GM23338 (cell line): ENCODE measurements at regions not wholly inside any gene's neighbourhood (a gene's known extent, or its start where the extent isn't known, plus 50 kb on each side); places are given as distances from the start of the nearest gene placed in this dataset.

Experiments used
- EZH2phosphoT487 ChIP-seq: fragments of 200-600 bp; sonication (generic); IDR thresholded peaks from one replicate; pipeline ENCODE4 v1.8.1; 2018; ENCODE audit warnings: antibody characterized with exemption; ENCODE audit not compliant: unreplicated experiment
- POLR2AphosphoS5 ChIP-seq: IDR thresholded peaks from 2 replicates; pipeline ENCODE4 v1.6.1; 2016; ENCODE audit warnings: antibody characterized with exemption, low read depth
- ZNF114 ChIP-seq: fragments of 250-450 bp; sonication (Bioruptor Pico); IDR thresholded peaks from 2 replicates; pipeline ENCODE4 v1.5.0; 2020; ENCODE audit warnings: mild to moderate bottlenecking, moderate library complexity
- TF ChIP-seq, protein P1 (sequence below), 2 experiments: fragments of 200-600 bp in 1 of 2; sonication (generic) in 1 of 2; conservative IDR thresholded peaks; 2 replicates each; pipeline versions ENCODE4 v1.5.1 to v1.6.1; 2016 to 2017; ENCODE audit warnings: antibody characterized with exemption in 2 of 2, low read depth in 2 of 2, mild to moderate bottlenecking in 2 of 2, moderate library complexity in 1 of 2

- TF ChIP-seq, protein P1, sequence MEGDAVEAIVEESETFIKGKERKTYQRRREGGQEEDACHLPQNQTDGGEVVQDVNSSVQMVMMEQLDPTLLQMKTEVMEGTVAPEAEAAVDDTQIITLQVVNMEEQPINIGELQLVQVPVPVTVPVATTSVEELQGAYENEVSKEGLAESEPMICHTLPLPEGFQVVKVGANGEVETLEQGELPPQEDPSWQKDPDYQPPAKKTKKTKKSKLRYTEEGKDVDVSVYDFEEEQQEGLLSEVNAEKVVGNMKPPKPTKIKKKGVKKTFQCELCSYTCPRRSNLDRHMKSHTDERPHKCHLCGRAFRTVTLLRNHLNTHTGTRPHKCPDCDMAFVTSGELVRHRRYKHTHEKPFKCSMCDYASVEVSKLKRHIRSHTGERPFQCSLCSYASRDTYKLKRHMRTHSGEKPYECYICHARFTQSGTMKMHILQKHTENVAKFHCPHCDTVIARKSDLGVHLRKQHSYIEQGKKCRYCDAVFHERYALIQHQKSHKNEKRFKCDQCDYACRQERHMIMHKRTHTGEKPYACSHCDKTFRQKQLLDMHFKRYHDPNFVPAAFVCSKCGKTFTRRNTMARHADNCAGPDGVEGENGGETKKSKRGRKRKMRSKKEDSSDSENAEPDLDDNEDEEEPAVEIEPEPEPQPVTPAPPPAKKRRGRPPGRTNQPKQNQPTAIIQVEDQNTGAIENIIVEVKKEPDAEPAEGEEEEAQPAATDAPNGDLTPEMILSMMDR (conservative IDR thresholded peaks at IDR 0.05; ENCODE audit: low read depth in 2 of 2) = no peak
- no peak for TF ChIP-seq EZH2phosphoT487
- no peak for TF ChIP-seq ZNF114 (CRISPR knock-in tag)
- TF ChIP-seq POLR2AphosphoS5 = no peak
Measured at GRCh38 chr1:185650602-185651230, 83.5 kb upstream of the HMCN1 start.
